Lung (tissue), 11 donors: ENCODE measurements at regions not wholly inside any gene's neighbourhood (a gene's known extent, or its start where the extent isn't known, plus 50 kb on each side); places are given as distances from the start of the nearest gene placed in this dataset.

Source experiments
- ATAC-seq: fragments of 200-7000 bp; cut with Tn5 transposase; one replicate; pipeline ENCODE4 v1.9.1; 2020; ENCODE audit warnings: moderate number of reproducible peaks; ENCODE audit not compliant: insufficient read depth, low FRiP score
- DNase-seq, 3 donors: peaks; one replicate each; pipeline ENCODE4 v3.0.0-alpha.2; 2013 to 2017
- H3K27ac ChIP-seq, 2 donors: one replicate each; pipeline ENCODE4 v1.5.1; 2013; ENCODE audit warnings: mild to moderate bottlenecking in 2 of 2, moderate library complexity in 2 of 2, control low read depth in 1 of 2, inconsistent platforms in 1 of 2, low read depth in 1 of 2, low read length in 1 of 2
- H3K27me3 ChIP-seq, 3 donors: one replicate each; pipeline ENCODE4 v1.5.1; 2013; ENCODE audit warnings: low read length in 2 of 3; ENCODE audit not compliant: control insufficient read depth in 3 of 3, insufficient read depth in 3 of 3
- H3K36me3 ChIP-seq, 4 donors: one replicate each; pipeline ENCODE4 v1.5.1; 2013; ENCODE audit warnings: low read length in 4 of 4, mild to moderate bottlenecking in 1 of 4, moderate library complexity in 1 of 4; ENCODE audit not compliant: control insufficient read depth in 4 of 4, insufficient read depth in 4 of 4
- H3K4me1 ChIP-seq, 5 donors: one replicate each; pipeline ENCODE4 v1.5.1; 2013; ENCODE audit warnings: low read length in 5 of 5, mild to moderate bottlenecking in 2 of 5, moderate library complexity in 1 of 5; ENCODE audit not compliant: control insufficient read depth in 5 of 5, insufficient read depth in 5 of 5
- H3K4me3 ChIP-seq: one replicate; pipeline ENCODE4 v1.5.1; 2013; ENCODE audit warnings: mild to moderate bottlenecking, control low read depth, moderate library complexity
- H3K9ac ChIP-seq, 2 donors: one replicate each; pipeline ENCODE4 v1.5.1; 2013; ENCODE audit warnings: low read length in 2 of 2, control low read depth in 1 of 2; ENCODE audit not compliant: insufficient read depth in 1 of 2
- H3K9me3 ChIP-seq, 4 donors: one replicate each; pipeline ENCODE4 v1.5.1; 2013; ENCODE audit warnings: low read length in 3 of 4, mild to moderate bottlenecking in 1 of 4, moderate library complexity in 1 of 4; ENCODE audit not compliant: control insufficient read depth in 4 of 4, insufficient read depth in 3 of 4
- WGBS, 2 donors: extraction: QIAGEN DNeasy Blood & Tissue Kit; methylation state at CpG; one replicate each; pipeline ENCODE4 v1.1.7; 2013; 5-methylcytosine and 5-hydroxymethylcytosine counted together
- TF ChIP-seq, protein P1 (sequence below): IDR thresholded peaks from 2 replicates; pipeline ENCODE4 v1.5.1; 2012; ENCODE audit warnings: mild to moderate bottlenecking; ENCODE audit errors: control extremely low read depth, extremely low read depth
- donor health status: control.
- donor health status: control.
- donor health status: Bipolar disorder and iron deficiency.
- donor health status: healthy.
- donor health status: DM: yes; HTN: yes; CAD: no.

DNA sequence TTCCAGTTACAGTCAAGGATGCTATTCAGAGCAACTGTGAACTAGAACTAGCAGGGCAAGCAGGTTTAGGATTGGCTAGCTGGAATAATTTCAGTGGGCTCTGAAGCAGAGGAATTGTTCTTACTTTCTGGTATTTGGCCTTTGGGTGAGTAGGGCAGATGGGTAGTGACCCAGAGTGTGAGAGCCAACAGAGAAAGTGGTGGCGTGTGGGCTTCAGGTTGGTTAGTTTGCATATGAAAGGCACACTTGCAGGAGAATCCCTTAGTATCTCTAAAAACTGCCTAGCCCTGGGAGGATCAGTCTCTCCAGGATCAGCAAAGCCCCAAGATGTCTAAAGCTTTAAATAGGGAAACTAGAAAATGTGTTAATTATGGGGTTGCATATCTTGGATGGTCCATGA is 67.6 kb upstream of the LRRC8B start:
- no peaks in the 10 kb centered on the region for H3K27me3 ChIP-seq
- WGBS, 2 donors = 89 to 97% methylated on average over 1 of the region's 1 CpG
- no peak overlapping the region for H3K27ac ChIP-seq
- H3K9me3 ChIP-seq = no peaks in the 10 kb centered on the region
- no peak overlapping the region for H3K4me3 ChIP-seq
- H3K4me1 ChIP-seq = no peaks in the 10 kb centered on the region
- TF ChIP-seq, protein P1, sequence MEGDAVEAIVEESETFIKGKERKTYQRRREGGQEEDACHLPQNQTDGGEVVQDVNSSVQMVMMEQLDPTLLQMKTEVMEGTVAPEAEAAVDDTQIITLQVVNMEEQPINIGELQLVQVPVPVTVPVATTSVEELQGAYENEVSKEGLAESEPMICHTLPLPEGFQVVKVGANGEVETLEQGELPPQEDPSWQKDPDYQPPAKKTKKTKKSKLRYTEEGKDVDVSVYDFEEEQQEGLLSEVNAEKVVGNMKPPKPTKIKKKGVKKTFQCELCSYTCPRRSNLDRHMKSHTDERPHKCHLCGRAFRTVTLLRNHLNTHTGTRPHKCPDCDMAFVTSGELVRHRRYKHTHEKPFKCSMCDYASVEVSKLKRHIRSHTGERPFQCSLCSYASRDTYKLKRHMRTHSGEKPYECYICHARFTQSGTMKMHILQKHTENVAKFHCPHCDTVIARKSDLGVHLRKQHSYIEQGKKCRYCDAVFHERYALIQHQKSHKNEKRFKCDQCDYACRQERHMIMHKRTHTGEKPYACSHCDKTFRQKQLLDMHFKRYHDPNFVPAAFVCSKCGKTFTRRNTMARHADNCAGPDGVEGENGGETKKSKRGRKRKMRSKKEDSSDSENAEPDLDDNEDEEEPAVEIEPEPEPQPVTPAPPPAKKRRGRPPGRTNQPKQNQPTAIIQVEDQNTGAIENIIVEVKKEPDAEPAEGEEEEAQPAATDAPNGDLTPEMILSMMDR = no peak
- no peaks in the 10 kb centered on the region for H3K36me3 ChIP-seq
- H3K9ac ChIP-seq = no peak overlapping the region
- no peak for DNase-seq
- ATAC-seq = no peak

DNA sequence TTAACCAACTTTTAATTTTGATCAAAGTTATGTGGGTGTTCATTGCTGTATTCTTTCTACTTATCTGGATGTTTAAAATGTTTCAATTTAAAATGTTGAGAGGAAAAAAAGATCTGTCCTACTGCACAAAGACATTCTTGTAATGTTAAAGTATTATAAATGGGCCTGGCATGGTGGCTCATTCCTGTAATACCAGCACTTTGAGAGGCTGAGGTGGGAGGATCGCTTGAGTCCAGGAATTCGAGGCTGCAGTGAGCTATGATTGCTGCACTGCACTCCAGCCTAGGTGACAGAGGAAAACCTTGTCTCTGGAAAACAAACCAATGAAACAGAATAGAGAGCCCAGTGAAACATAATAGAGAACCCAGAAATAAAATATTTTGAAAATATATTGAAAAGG is 65.5 kb upstream of the LRRC8B start:
- WGBS, 2 donors = 91 to 95% methylated on average over 2 of the region's 2 CpGs
- no peaks in the 10 kb centered on the region for H3K9me3 ChIP-seq
- H3K4me3 ChIP-seq = no peak overlapping the region
- ATAC-seq = no peak
- no peaks in the 10 kb centered on the region for H3K27me3 ChIP-seq
- H3K4me1 ChIP-seq = no peaks in the 10 kb centered on the region
- no peak overlapping the region for H3K27ac ChIP-seq
- DNase-seq = no peak
- TF ChIP-seq, protein P1 = no peak
- no peaks in the 10 kb centered on the region for H3K36me3 ChIP-seq
- no peak overlapping the region for H3K9ac ChIP-seq

DNA sequence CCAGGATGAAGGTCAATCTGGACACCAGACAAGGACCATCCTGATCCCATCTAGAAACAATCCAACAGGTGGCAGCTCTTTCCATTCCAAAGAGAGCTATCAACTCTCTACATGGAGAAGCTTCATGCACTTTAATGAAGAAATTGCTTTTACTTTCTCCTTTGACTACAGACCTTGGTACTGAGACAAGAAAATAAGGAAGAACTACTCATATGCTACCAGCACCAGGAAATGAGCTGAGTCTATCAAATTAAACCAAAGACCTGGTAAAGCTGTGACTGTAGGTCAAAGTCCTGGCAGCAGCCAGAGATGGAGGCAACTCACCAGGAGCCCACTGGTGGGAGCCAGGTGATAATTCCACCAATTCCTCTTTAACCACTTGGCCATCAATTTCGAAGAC is 64.3 kb upstream of the LRRC8B start:
- no peaks in the 10 kb centered on the region for H3K4me1 ChIP-seq
- DNase-seq = no peak
- no peaks in the 10 kb centered on the region for H3K36me3 ChIP-seq
- 91 to 100% methylated on average over 1 of the region's 1 CpG for WGBS, 2 donors
- ATAC-seq = no peak
- H3K27me3 ChIP-seq = no peaks in the 10 kb centered on the region
- H3K27ac ChIP-seq = no peak overlapping the region
- no peak overlapping the region for H3K9ac ChIP-seq
- TF ChIP-seq, protein P1 = no peak
- H3K9me3 ChIP-seq = no peaks in the 10 kb centered on the region
- no peak overlapping the region for H3K4me3 ChIP-seq

DNA sequence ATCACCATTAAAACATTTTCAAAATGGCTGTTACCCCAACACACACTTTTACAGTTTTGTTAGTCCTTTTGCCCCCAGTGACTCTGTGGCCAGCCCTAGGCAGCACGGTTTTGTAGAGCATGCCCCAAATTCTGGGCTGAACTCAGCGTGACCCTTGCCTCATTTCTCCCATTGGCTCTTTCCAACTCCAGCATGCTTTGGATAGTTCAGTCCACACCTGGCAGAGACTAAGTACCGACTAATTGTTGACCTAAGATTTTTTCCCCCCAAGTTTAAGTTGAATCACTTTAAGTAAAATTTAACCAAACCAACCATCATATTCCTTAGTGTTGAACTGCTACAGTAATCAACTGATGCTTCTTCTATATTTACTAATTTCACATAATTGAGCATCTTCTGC is 62.4 kb upstream of the LRRC8B start:
- Histone ChIP-seq H3K36me3 (no peaks in the 10 kb centered on the region), H3K27me3 (no peaks in the 10 kb centered on the region), H3K9me3 (no peaks in the 10 kb centered on the region), H3K9ac (no peak overlapping the region), H3K4me3 (no peak overlapping the region), H3K4me1 (peaks cover 0 to 3% (median 0%) of the 10 kb centered on the region in 5 donors), H3K27ac (no peak overlapping the region)
- DNase-seq = no peak
- ATAC-seq = no peak
- TF ChIP-seq, protein P1 = no peak
- 77 to 80% methylated on average over 3 of the region's 3 CpGs for WGBS, 2 donors
